HG02852 (cell line): ENCODE measurements at regions not wholly inside any gene's neighbourhood (a gene's known extent, or its start where the extent isn't known, plus 50 kb on each side); places are given as distances from the start of the nearest gene placed in this dataset.

Source experiments
- ATAC-seq: cut with Tn5 transposase; IDR thresholded peaks from one replicate; pipeline ENCODE4 v1.9.1; 2021; ENCODE audit warnings: mild to moderate bottlenecking, moderate library complexity; ENCODE audit not compliant: unreplicated experiment

GRCh38 chr4:180566492-180566891 is 1676.7 kb upstream of the TENM3 start:
- ATAC-seq: no peak

GRCh38 chr4:180567080-180567479 is 1676.1 kb upstream of the TENM3 start:
- ATAC-seq: no peak

GRCh38 chr4:180571516-180572055 is 1671.6 kb upstream of the TENM3 start:
- no peak for ATAC-seq

- no peak for ATAC-seq
These were observed 1665.0 kb upstream of the TENM3 start for GRCh38 chr4:180578175-180578574.

- no peak for ATAC-seq
These were observed 1662.1 kb upstream of the TENM3 start for GRCh38 chr4:180581061-180581460.

- no peak for ATAC-seq
These were observed 1655.8 kb upstream of the TENM3 start for GRCh38 chr4:180587379-180587778.

GRCh38 chr4:180589575-180589974 is 1653.6 kb upstream of the TENM3 start:
- no peak for ATAC-seq

- no peak for ATAC-seq
These were observed 1646.2 kb upstream of the TENM3 start for GRCh38 chr4:180596888-180597483.

- ATAC-seq: no peak
These were observed 1644.9 kb upstream of the TENM3 start for GRCh38 chr4:180598281-180598680.

- ATAC-seq: no peak
These were observed 1639.4 kb upstream of the TENM3 start for GRCh38 chr4:180603791-180604190.

- no peak for ATAC-seq
These were observed 1632.9 kb upstream of the TENM3 start for GRCh38 chr4:180610324-180610723.

- ATAC-seq: no peak
These were observed 1627.5 kb upstream of the TENM3 start for GRCh38 chr4:180615746-180616145.

- ATAC-seq: no peak
These were observed 1626.0 kb upstream of the TENM3 start for GRCh38 chr4:180617196-180617595.

GRCh38 chr4:180618396-180618795 is 1624.8 kb upstream of the TENM3 start:
- no peak for ATAC-seq

GRCh38 chr4:180619440-180619839 is 1623.8 kb upstream of the TENM3 start:
- ATAC-seq: no peak

GRCh38 chr4:180622254-180622653 is 1620.9 kb upstream of the TENM3 start:
- no peak for ATAC-seq

GRCh38 chr4:180625653-180626052 is 1617.5 kb upstream of the TENM3 start:
- no peak for ATAC-seq

- no peak for ATAC-seq
These were observed 1613.1 kb upstream of the TENM3 start for GRCh38 chr4:180630012-180630665.

- ATAC-seq: no peak
These were observed 1608.9 kb upstream of the TENM3 start for GRCh38 chr4:180634306-180634705.

GRCh38 chr4:180635281-180635680 is 1607.9 kb upstream of the TENM3 start:
- no peak for ATAC-seq

GRCh38 chr4:180636696-180637404 is 1606.4 kb upstream of the TENM3 start:
- ATAC-seq: no peak

GRCh38 chr4:180637616-180638015 is 1605.6 kb upstream of the TENM3 start:
- no peak for ATAC-seq
